ENCODE measurements at regions not wholly inside any gene's neighbourhood (a gene's known extent, or its start where the extent isn't known, plus 50 kb on each side); places are given as distances from the start of the nearest gene placed in this dataset.

- no peaks in the 10 kb centered on the region for H3K4me1 Mint-ChIP-seq (ENCODE audit: low read depth)
- intact Hi-C loops (cut with micrococcal nuclease): no loop called here
- no peaks in the 10 kb centered on the region for H3K36me3 Mint-ChIP-seq
- POLR2A ChIA-PET: interaction anchor here (0.6 kb wide), 1 partner anchor 230 kb away, joined by 3 read pairs; no protein-coding TSS in a partner anchor
- DNase-seq: no peak
- H3K27ac Mint-ChIP-seq: no peak overlapping the region
- no peaks in the 10 kb centered on the region for H3K27me3 Mint-ChIP-seq
- no peaks in the 10 kb centered on the region for H3K9me3 Mint-ChIP-seq
- CTCF ChIA-PET: no interaction called here
- H3K4me3 Mint-ChIP-seq: no peak overlapping the region
Observed at GRCh38 chr2:146844226-146844990, 1000.4 kb upstream of the ACVR2A start.

DNA sequence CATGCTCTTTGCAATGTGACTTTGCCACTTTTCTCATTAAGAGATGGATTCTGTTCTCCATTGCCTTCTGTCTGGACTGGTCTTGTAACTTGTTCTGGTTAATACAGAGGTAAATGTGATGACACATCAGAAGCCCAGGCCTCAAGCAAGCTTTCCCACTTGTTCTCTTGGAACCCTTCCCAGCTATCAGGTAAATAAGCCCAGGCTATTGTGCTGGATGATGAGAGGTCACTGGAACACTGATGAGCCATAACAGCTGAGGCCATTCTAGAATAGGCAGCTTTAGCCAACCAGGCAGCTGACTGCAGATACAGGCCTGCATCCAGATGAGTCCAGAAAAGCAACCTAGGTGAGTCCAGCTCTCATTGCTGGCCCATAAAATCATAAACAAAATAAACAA lies 1007.0 kb upstream of the ACVR2A start:
- intact Hi-C loops (cut with micrococcal nuclease): no loop called here
- Mint-ChIP-seq H3K9me3 (no peaks in the 10 kb centered on the region), H3K36me3 (no peaks in the 10 kb centered on the region), H3K27me3 (no peaks in the 10 kb centered on the region), H3K27ac (no peak overlapping the region), H3K4me1 (ENCODE audit: low read depth) (no peaks in the 10 kb centered on the region), H3K4me3 (no peak overlapping the region)
- ChIA-PET POLR2A (no interaction called here), CTCF (interaction anchor here (0.7 kb wide), 1 partner anchor 9 kb away, joined by 4 read pairs; no protein-coding TSS in a partner anchor)
- no peak for DNase-seq

DNA sequence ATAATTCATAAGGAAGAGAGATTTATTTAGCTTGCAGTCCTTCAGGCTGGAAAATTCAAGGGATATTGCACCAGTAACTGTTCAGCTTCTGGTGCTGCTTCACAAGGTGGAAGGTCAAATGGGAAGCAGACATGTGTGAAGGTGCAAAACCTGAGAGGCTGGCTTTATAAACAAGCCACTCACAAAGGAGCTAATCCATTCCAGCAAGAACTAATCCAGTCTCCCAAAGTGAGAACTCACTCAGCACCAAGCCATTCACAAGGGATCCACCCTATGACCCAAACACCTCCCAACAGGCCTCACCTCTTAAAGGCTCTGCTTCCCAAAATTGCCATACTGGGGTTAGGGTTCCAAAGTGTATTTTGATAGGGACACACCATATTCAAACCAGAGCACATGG lies 1018.4 kb upstream of the ACVR2A start:
- Mint-ChIP-seq H3K4me1 (ENCODE audit: low read depth) (no peaks in the 10 kb centered on the region), H3K36me3 (no peaks in the 10 kb centered on the region), H3K9me3 (no peaks in the 10 kb centered on the region), H3K4me3 (no peak overlapping the region), H3K27ac (no peak overlapping the region), H3K27me3 (no peaks in the 10 kb centered on the region)
- ChIA-PET POLR2A (no interaction called here), CTCF (no interaction called here)
- intact Hi-C loops (cut with micrococcal nuclease): no loop called here
- DNase-seq: no peak

GRCh38 chr2:146821836-146822316 lies 1023.0 kb upstream of the ACVR2A start:
- Mint-ChIP-seq H3K4me1 (ENCODE audit: low read depth) (no peaks in the 10 kb centered on the region), H3K9me3 (no peaks in the 10 kb centered on the region), H3K27me3 (no peaks in the 10 kb centered on the region), H3K27ac (no peak overlapping the region), H3K4me3 (no peak overlapping the region), H3K36me3 (no peaks in the 10 kb centered on the region)
- CTCF ChIA-PET: no interaction called here
- DNase-seq: no peak
- intact Hi-C loops (cut with micrococcal nuclease): no loop called here
- POLR2A ChIA-PET: no interaction called here

DNA sequence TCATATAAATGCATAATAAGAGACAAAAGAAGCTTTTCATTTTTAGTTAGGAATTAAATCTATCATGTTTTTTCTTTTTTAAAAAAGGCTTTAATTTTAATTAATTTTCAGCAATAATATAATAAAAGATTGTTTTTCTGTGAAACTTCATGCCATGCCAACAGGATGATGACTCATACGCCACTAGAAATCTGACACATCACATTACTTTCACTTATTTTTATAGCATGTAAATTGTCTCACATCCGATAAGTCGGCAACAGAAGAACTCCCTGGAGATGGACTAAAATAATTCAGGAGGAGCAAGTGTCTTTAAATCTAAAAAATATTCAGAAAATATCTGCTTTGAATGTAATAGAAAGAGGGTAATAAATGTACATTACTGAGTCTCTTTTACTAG lies 1024.2 kb upstream of the ACVR2A start:
- Mint-ChIP-seq H3K4me1 (ENCODE audit: low read depth) (no peaks in the 10 kb centered on the region), H3K27ac (no peak overlapping the region), H3K27me3 (no peaks in the 10 kb centered on the region), H3K4me3 (no peak overlapping the region), H3K36me3 (no peaks in the 10 kb centered on the region), H3K9me3 (no peaks in the 10 kb centered on the region)
- CTCF ChIA-PET: no interaction called here
- no peak for DNase-seq
- intact Hi-C loops (cut with micrococcal nuclease): no loop called here
- POLR2A ChIA-PET: no interaction called here

- no peak overlapping the region for H3K4me3 Mint-ChIP-seq
- no peaks in the 10 kb centered on the region for H3K36me3 Mint-ChIP-seq
- H3K9me3 Mint-ChIP-seq: no peaks in the 10 kb centered on the region
- intact Hi-C loops (cut with micrococcal nuclease): no loop called here
- H3K27ac Mint-ChIP-seq: no peak overlapping the region
- no peaks in the 10 kb centered on the region for H3K4me1 Mint-ChIP-seq (ENCODE audit: low read depth)
- ChIA-PET POLR2A (no interaction called here), CTCF (interaction anchor here (0.6 kb wide), 1 partner anchor 21 kb away, joined by 7 read pairs; no protein-coding TSS in a partner anchor)
- no peak for DNase-seq
- H3K27me3 Mint-ChIP-seq: no peaks in the 10 kb centered on the region
Observed at GRCh38 chr2:146818122-146818521, 1026.7 kb upstream of the ACVR2A start.

GRCh38 chr2:146817613-146818012 lies 1027.2 kb upstream of the ACVR2A start:
- Mint-ChIP-seq H3K9me3 (peaks cover 2% of the 10 kb centered on the region), H3K27ac (no peak overlapping the region), H3K27me3 (no peaks in the 10 kb centered on the region), H3K36me3 (no peaks in the 10 kb centered on the region), H3K4me1 (ENCODE audit: low read depth) (no peaks in the 10 kb centered on the region), H3K4me3 (no peak overlapping the region)
- CTCF ChIA-PET: no interaction called here
- POLR2A ChIA-PET: no interaction called here
- intact Hi-C loops (cut with micrococcal nuclease): no loop called here
- no peak for DNase-seq

DNA sequence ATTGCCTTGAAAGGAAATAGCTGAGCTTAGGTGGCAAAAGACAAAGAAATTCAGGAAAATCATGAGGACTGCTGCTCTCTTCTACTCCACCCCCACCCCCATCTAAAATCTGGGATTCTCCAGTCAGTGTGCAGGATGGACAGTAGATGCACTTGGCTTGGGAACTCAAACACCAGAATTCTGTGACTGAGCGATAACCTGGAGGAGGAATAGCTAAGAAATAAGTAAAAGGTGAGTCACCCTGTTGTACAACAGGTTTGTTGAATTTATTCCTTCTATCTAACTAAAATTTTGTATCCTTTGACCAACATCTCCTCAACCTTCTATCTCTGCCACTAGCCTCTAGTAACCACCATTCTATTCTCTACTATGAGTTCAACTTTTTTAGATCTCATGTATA lies 1029.9 kb upstream of the ACVR2A start:
- Mint-ChIP-seq H3K9me3 (peaks cover 6% of the 10 kb centered on the region), H3K27ac (no peak overlapping the region), H3K36me3 (no peaks in the 10 kb centered on the region), H3K4me1 (ENCODE audit: low read depth) (no peaks in the 10 kb centered on the region), H3K27me3 (no peaks in the 10 kb centered on the region), H3K4me3 (no peak overlapping the region)
- intact Hi-C loops (cut with micrococcal nuclease): no loop called here
- ChIA-PET POLR2A (no interaction called here), CTCF (no interaction called here)
- DNase-seq: no peak

- Mint-ChIP-seq H3K27me3 (no peaks in the 10 kb centered on the region), H3K4me3 (no peak overlapping the region), H3K36me3 (no peaks in the 10 kb centered on the region), H3K9me3 (peaks cover 5% of the 10 kb centered on the region), H3K27ac (no peak overlapping the region), H3K4me1 (ENCODE audit: low read depth) (no peaks in the 10 kb centered on the region)
- CTCF ChIA-PET: no interaction called here
- POLR2A ChIA-PET: no interaction called here
- intact Hi-C loops (cut with micrococcal nuclease): no loop called here
- no peak for DNase-seq
Observed at GRCh38 chr2:146807568-146808168, 1037.2 kb upstream of the ACVR2A start.

GRCh38 chr2:146806364-146807005 lies 1038.3 kb upstream of the ACVR2A start:
- H3K36me3 Mint-ChIP-seq: no peaks in the 10 kb centered on the region
- no peaks in the 10 kb centered on the region for H3K9me3 Mint-ChIP-seq
- no peak for DNase-seq
- intact Hi-C loops (cut with micrococcal nuclease): no loop called here
- no peaks in the 10 kb centered on the region for H3K4me1 Mint-ChIP-seq (ENCODE audit: low read depth)
- H3K27ac Mint-ChIP-seq: no peak overlapping the region
- no peaks in the 10 kb centered on the region for H3K27me3 Mint-ChIP-seq
- CTCF ChIA-PET: no interaction called here
- no peak overlapping the region for H3K4me3 Mint-ChIP-seq
- POLR2A ChIA-PET: no interaction called here

DNA sequence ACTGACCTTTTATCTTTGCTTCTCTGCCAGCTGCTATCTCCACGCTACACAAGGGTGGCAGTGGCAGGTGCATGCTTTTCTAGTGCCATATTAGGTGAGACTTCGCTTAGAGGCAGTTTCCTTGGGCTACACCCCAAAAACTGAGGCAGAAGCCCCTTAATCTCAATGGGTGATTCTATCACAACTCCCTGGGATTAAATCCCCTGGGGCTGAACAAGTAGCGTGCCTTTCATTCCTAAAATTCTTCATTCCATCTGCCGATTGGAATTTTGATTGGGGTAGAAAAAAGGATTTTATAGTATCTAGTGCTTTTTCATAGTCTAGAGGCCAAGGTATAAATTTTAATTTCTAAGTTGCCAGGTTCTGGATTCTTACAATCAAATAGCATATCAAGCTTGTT lies 1040.5 kb upstream of the ACVR2A start:
- no peak for DNase-seq
- ChIA-PET CTCF (no interaction called here), POLR2A (no interaction called here)
- H3K27me3 Mint-ChIP-seq: no peaks in the 10 kb centered on the region
- intact Hi-C loops (cut with micrococcal nuclease): no loop called here
- H3K9me3 Mint-ChIP-seq: no peaks in the 10 kb centered on the region
- H3K4me1 Mint-ChIP-seq (ENCODE audit: low read depth): no peaks in the 10 kb centered on the region
- no peak overlapping the region for H3K27ac Mint-ChIP-seq
- H3K4me3 Mint-ChIP-seq: no peak overlapping the region
- H3K36me3 Mint-ChIP-seq: no peaks in the 10 kb centered on the region

DNA sequence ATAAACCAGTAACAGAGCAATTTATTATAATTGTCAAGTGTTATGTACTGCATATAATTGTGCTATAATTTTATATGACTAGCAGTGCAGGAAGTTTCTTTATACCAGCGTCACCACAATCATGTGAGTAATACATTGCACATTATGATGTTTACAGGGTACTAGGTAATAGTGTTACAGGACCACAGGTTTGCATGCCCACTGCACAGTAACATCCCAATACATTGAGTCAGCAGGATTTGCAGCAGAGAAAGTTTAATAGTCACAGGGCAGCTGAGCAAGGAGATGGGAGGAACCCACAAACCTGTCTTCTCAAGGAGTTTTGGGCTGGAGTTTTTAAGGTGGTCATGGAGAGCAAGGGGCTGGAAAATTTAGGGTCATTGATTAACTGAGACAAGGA lies 1042.9 kb upstream of the ACVR2A start:
- Mint-ChIP-seq H3K36me3 (no peaks in the 10 kb centered on the region), H3K9me3 (no peaks in the 10 kb centered on the region), H3K4me3 (no peak overlapping the region), H3K27ac (no peak overlapping the region), H3K27me3 (no peaks in the 10 kb centered on the region), H3K4me1 (ENCODE audit: low read depth) (no peaks in the 10 kb centered on the region)
- intact Hi-C loops (cut with micrococcal nuclease): no loop called here
- POLR2A ChIA-PET: no interaction called here
- no peak for DNase-seq
- CTCF ChIA-PET: no interaction called here

DNA sequence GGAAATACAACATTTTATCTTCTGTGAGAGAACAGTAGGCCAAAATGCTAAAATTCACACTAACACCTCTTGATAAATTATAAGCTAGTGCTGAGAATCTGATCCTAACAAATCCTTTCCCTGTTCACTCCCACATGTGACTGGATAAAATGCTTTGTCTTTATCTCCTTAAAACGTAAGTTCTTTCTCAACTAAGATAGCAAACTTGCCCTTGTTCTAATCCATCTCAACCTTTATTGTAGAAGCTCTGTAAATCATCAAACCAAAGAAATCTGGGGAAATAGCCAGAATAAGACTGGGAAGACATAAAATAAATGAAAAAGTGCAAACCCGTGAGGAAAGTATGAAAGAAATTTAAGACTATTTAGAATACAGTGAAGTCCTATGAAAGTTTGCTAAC lies 1058.4 kb upstream of the ACVR2A start:
- ChIA-PET POLR2A (no interaction called here), CTCF (no interaction called here)
- peaks cover 9% of the 10 kb centered on the region for H3K27me3 Mint-ChIP-seq
- H3K27ac Mint-ChIP-seq: no peak overlapping the region
- no peaks in the 10 kb centered on the region for H3K4me1 Mint-ChIP-seq (ENCODE audit: low read depth)
- H3K9me3 Mint-ChIP-seq: peaks cover 10% of the 10 kb centered on the region
- intact Hi-C loops (cut with micrococcal nuclease): no loop called here
- H3K4me3 Mint-ChIP-seq: no peak overlapping the region
- DNase-seq: no peak
- H3K36me3 Mint-ChIP-seq: no peaks in the 10 kb centered on the region
